Left cardiac atrium (tissue), 4 donors: ENCODE measurements at regions not wholly inside any gene's neighbourhood (a gene's known extent, or its start where the extent isn't known, plus 50 kb on each side); places are given as distances from the start of the nearest gene placed in this dataset.

Source experiments
- ATAC-seq, 2 donors: fragments of 200-7000 bp; cut with Tn5 transposase; one replicate each; pipeline ENCODE4 v1.9.1; 2020; ENCODE audit warnings: mild to moderate bottlenecking in 2 of 2, moderate library complexity in 2 of 2
- DNase-seq: peaks from one replicate; pipeline ENCODE4 v3.0.0-alpha.2; 2020
- intact Hi-C, 2 donors: fragments of 100-400 bp; cut with DNase I; formaldehyde crosslinking; loops; one replicate each; pipeline versions ENCODE4 v1.14.1 to v1.15.1; 2022 to 2023
- donor health status: DM: no; HTN: yes; CAD: no.
- donor health status: DM: no; HTN: yes; CAD: no; lungs with severe emphysema.
- donor health status: DM: yes; HTN: yes; CAD: no.
- donor health status: Dilated cardiomyopathy.

DNA sequence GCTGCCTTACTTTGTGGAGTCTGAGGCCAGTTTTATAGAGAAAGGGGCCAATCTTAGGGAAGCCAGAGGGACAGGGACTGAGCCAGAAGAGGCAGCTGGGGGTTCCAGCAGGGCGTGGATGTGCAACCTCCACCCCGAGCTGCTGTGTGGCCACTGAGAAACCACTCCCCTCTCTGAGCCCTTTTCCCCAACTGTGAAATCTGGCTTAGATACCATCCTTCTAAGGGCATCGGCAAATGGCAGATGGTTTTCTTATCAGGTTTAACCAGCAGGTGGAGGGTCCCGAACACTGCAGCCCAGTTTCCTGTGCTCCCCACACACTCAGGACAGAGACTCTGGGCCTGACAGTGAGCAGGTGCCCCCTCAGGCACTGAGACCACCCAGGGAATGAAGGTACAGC lies 55.8 kb upstream of the SLC6A6 start:
- intact Hi-C loops: no loop called here
- ATAC-seq: no peak
- no peak for DNase-seq

DNA sequence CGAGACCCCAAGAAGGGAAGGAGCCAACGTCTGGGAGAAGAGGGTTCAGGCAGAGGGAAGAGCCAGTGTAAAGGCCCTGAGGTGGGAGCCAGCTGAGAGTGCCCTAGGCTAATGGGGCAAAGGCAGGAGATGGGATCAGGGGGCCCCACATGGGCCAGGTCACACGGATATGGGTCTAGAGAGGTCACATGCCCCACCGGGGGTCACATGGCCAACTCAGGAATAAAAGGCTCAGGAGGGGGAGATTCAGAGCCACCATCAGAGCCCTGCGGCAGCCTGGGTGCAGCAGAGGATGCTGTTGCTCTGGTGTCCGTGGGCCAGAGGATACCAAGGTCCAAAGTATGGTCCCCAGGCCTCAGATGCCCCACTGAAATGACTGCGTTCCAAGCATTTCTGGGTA lies 55.3 kb upstream of the SLC6A6 start:
- no peak for ATAC-seq

GRCh38 chr3:14351617-14352001 lies 50.8 kb upstream of the SLC6A6 start:
- intact Hi-C loops: no loop called here
- ATAC-seq: no peak
- no peak for DNase-seq

More for the DNA sequence above, 55.3 kb upstream of the SLC6A6 start:
- no peak for DNase-seq
- intact Hi-C loops: no loop called here

DNA sequence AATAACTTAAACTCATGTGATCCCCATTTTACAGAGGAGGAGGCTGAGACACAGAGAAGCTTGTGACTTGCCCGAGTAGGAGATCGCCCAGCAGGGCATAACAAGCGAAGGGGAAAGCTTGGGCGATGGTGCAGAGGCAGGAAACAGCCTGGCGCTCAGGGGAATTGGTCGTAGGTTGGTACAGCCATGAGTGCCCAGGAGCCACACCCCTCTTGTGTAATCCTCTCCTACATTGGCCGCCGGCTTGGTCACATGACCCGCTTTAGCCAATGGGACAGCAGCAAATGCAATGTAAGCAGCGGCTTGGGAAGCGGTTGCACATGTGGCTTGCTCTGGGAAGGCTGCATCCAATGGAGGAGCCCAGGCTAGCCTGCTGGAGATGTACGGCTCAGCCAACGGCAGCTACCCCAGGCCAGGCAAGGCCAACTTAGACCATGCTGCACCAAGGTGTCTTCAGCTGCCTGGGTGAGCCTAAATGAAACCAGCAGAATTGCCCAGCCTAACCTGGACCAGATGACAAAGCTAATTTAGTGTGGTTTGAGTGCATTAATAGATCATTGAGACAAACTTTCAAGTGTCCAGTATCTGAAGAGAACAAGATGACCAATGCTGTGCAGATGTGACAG lies 50.3 kb upstream of the SLC6A6 start:
- DNase-seq (no peak), ATAC-seq (no peak)
- intact Hi-C loops: no loop called here
